Neural cell (in vitro differentiated cells): ENCODE measurements at regions not wholly inside any gene's neighbourhood (a gene's known extent, or its start where the extent isn't known, plus 50 kb on each side); places are given as distances from the start of the nearest gene placed in this dataset.

Source experiments
- H2AFZ ChIP-seq: fragments of 200-600, 300-800 bp; sonication (generic), shearing (Covaris generic); 2 replicates; pipeline ENCODE4 v1.6.0; 2014; ENCODE audit warnings: low read depth, mild to moderate bottlenecking, antibody characterized with exemption, low read length, moderate library complexity
- H3F3A ChIP-seq: fragments of 200-600 bp; shearing (Covaris generic); 2 replicates; pipeline ENCODE4 v1.6.1; 2016; ENCODE audit warnings: mild to moderate bottlenecking, moderate library complexity, mixed read lengths, antibody characterized with exemption, low read length; ENCODE audit not compliant: insufficient read depth, poor library complexity, severe bottlenecking
- H3K27ac ChIP-seq: fragments of 200-600, 300-800 bp; sonication (generic), shearing (Covaris generic); 2 replicates; pipeline ENCODE4 v1.5.1; 2014; ENCODE audit warnings: mild to moderate bottlenecking, low read length, moderate library complexity
- H3K27me3 ChIP-seq: fragments of 300-800, 200-600 bp; sonication (generic), shearing (Covaris generic); 2 replicates; pipeline ENCODE4 v1.6.0; 2014; ENCODE audit warnings: mild to moderate bottlenecking, low read depth, low read length, moderate library complexity; ENCODE audit not compliant: insufficient read depth
- H3K36me3 ChIP-seq: fragments of 300-800, 200-600 bp; sonication (generic), shearing (Covaris generic); 2 replicates; pipeline ENCODE4 v1.5.1; 2014; ENCODE audit warnings: mild to moderate bottlenecking, antibody characterized with exemption, low read length, moderate library complexity; ENCODE audit not compliant: insufficient read depth
- H3K4me2 ChIP-seq: fragments of 300-800, 200-600 bp; sonication (generic), shearing (Covaris generic); 2 replicates; pipeline ENCODE4 v1.6.0; 2014; ENCODE audit warnings: mild to moderate bottlenecking, low read length
- H3K4me3 ChIP-seq: fragments of 300-800, 200-600 bp; sonication (generic), shearing (Covaris generic); 2 replicates; pipeline ENCODE4 v1.5.1; 2014; ENCODE audit warnings: mild to moderate bottlenecking, low read length, moderate library complexity
- H3K79me2 ChIP-seq: fragments of 200-600 bp; shearing (Covaris generic); replicated peaks from 2 replicates; pipeline ENCODE4 v1.6.0; 2014; ENCODE audit warnings: mild to moderate bottlenecking, low read length, moderate library complexity; ENCODE audit not compliant: insufficient read depth
- H3K9ac ChIP-seq: fragments of 300-800, 200-600 bp; sonication (generic), shearing (Covaris generic); 2 replicates; pipeline ENCODE4 v1.6.1; 2016; ENCODE audit warnings: mild to moderate bottlenecking, low read length, mixed read lengths
- H3K9me2 ChIP-seq: fragments of 200-600 bp; shearing (Covaris generic); 2 replicates; pipeline ENCODE4 v1.6.1; 2016; ENCODE audit warnings: mild to moderate bottlenecking, low read length, mixed read lengths; ENCODE audit not compliant: insufficient read depth
- H3K9me3 ChIP-seq: fragments of 200-600, 300-800 bp; sonication (generic), shearing (Covaris generic); 2 replicates; pipeline ENCODE4 v1.6.1; 2016; ENCODE audit warnings: mild to moderate bottlenecking, mixed run types, low read length, moderate library complexity, mixed read lengths
- H4K20me1 ChIP-seq: fragments of 200-600 bp; shearing (Covaris generic); 2 replicates; pipeline ENCODE4 v1.6.1; 2016; ENCODE audit warnings: mild to moderate bottlenecking, mixed run types; ENCODE audit not compliant: insufficient read depth
- CTCF ChIP-seq: fragments of 450-650 bp; IDR thresholded peaks from 2 replicates; pipeline ENCODE4 v1.5.1; 2014; ENCODE audit warnings: antibody characterized with exemption, mild to moderate bottlenecking, moderate library complexity; ENCODE audit not compliant: poor library complexity, severe bottlenecking
- EP300 ChIP-seq: fragments of 450-650 bp; conservative IDR thresholded peaks from 2 replicates; pipeline ENCODE4 v1.6.1; 2014; ENCODE audit warnings: antibody characterized with exemption, mild to moderate bottlenecking, moderate library complexity; ENCODE audit not compliant: poor library complexity, severe bottlenecking
- EZH2 ChIP-seq: fragments of 200-600, 300-800 bp; shearing (Covaris generic), sonication (generic); IDR thresholded peaks from 2 replicates; pipeline ENCODE4 v1.6.1; 2014; ENCODE audit warnings: antibody characterized with exemption, low read length, borderline replicate concordance, mild to moderate bottlenecking; ENCODE audit not compliant: insufficient read depth, poor library complexity, severe bottlenecking
- MXI1 ChIP-seq: fragments of 450-650 bp; conservative IDR thresholded peaks from 2 replicates; pipeline ENCODE4 v1.6.1; 2014; ENCODE audit warnings: antibody characterized with exemption, mild to moderate bottlenecking; ENCODE audit not compliant: poor library complexity, severe bottlenecking
- POLR2AphosphoS5 ChIP-seq: IDR thresholded peaks from 2 replicates; pipeline ENCODE4 v1.6.1; 2012
- RAD21 ChIP-seq: fragments of 450-650 bp; conservative IDR thresholded peaks from 2 replicates; pipeline ENCODE4 v1.6.1; 2014; ENCODE audit warnings: antibody characterized with exemption, mild to moderate bottlenecking, moderate library complexity
- SMC3 ChIP-seq: fragments of 450-650 bp; conservative IDR thresholded peaks from 2 replicates; pipeline ENCODE4 v1.6.1; 2014; ENCODE audit warnings: antibody characterized with exemption, mild to moderate bottlenecking, moderate library complexity; ENCODE audit not compliant: poor library complexity
- TAF1 ChIP-seq: IDR thresholded peaks from 2 replicates; pipeline ENCODE4 v1.6.1; 2012; ENCODE audit warnings: low read depth
- TF ChIP-seq, protein P1 (sequence below): IDR thresholded peaks from 2 replicates; pipeline ENCODE4 v1.6.1; 2012; ENCODE audit warnings: borderline replicate concordance

- H3K9me2 ChIP-seq: no peaks in the 10 kb centered on the region
- no peak overlapping the region for H2AFZ ChIP-seq
- no peak overlapping the region for H3K9ac ChIP-seq
- TF ChIP-seq POLR2AphosphoS5 (no peak), MXI1 (no peak), SMC3 (no peak), RAD21 (no peak), CTCF (no peak), EP300 (no peak), EZH2 (no peak), TAF1 (no peak)
- TF ChIP-seq, protein P1, sequence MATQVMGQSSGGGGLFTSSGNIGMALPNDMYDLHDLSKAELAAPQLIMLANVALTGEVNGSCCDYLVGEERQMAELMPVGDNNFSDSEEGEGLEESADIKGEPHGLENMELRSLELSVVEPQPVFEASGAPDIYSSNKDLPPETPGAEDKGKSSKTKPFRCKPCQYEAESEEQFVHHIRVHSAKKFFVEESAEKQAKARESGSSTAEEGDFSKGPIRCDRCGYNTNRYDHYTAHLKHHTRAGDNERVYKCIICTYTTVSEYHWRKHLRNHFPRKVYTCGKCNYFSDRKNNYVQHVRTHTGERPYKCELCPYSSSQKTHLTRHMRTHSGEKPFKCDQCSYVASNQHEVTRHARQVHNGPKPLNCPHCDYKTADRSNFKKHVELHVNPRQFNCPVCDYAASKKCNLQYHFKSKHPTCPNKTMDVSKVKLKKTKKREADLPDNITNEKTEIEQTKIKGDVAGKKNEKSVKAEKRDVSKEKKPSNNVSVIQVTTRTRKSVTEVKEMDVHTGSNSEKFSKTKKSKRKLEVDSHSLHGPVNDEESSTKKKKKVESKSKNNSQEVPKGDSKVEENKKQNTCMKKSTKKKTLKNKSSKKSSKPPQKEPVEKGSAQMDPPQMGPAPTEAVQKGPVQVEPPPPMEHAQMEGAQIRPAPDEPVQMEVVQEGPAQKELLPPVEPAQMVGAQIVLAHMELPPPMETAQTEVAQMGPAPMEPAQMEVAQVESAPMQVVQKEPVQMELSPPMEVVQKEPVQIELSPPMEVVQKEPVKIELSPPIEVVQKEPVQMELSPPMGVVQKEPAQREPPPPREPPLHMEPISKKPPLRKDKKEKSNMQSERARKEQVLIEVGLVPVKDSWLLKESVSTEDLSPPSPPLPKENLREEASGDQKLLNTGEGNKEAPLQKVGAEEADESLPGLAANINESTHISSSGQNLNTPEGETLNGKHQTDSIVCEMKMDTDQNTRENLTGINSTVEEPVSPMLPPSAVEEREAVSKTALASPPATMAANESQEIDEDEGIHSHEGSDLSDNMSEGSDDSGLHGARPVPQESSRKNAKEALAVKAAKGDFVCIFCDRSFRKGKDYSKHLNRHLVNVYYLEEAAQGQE: no peak
- no peaks in the 10 kb centered on the region for H3K79me2 ChIP-seq
- no peak overlapping the region for H3K4me2 ChIP-seq
- H3K9me3 ChIP-seq: no peaks in the 10 kb centered on the region
- H3K27ac ChIP-seq: no peak overlapping the region
- H4K20me1 ChIP-seq: no peaks in the 10 kb centered on the region
- H3K27me3 ChIP-seq: peaks cover 4% of the 10 kb centered on the region
- no peaks in the 10 kb centered on the region for H3K36me3 ChIP-seq
- no peak overlapping the region for H3K4me3 ChIP-seq
- no peaks in the 10 kb centered on the region for H3F3A ChIP-seq
Observed at GRCh38 chr15:96079041-96079440, 251.5 kb upstream of the NR2F2 start.

- Histone ChIP-seq H3K36me3 (no peaks in the 10 kb centered on the region), H3K4me3 (no peak overlapping the region), H3K9me2 (no peaks in the 10 kb centered on the region), H3K27ac (no peak overlapping the region), H4K20me1 (no peaks in the 10 kb centered on the region), H3K4me2 (no peak overlapping the region), H3K9ac (no peak overlapping the region), H3K9me3 (no peaks in the 10 kb centered on the region), H3K79me2 (no peaks in the 10 kb centered on the region), H3K27me3 (peaks cover 4% of the 10 kb centered on the region), H2AFZ (no peak overlapping the region), H3F3A (no peaks in the 10 kb centered on the region)
- TF ChIP-seq POLR2AphosphoS5 (no peak), RAD21 (no peak), CTCF (no peak), EP300 (no peak)
- TF ChIP-seq, protein P1: no peak
Observed at GRCh38 chr15:96079882-96080281, 250.6 kb upstream of the NR2F2 start.
